Ishikawa (cell line): ENCODE measurements at regions not wholly inside any gene's neighbourhood (a gene's known extent, or its start where the extent isn't known, plus 50 kb on each side); places are given as distances from the start of the nearest gene placed in this dataset.

Source experiments
- CEBPB ChIP-seq: IDR thresholded peaks from 2 replicates; pipeline ENCODE4 v1.6.1; 2012
- CREB1 ChIP-seq: IDR thresholded peaks from 2 replicates; pipeline ENCODE4 v1.6.1; 2012; ENCODE audit warnings: low read depth
- EGR1 ChIP-seq: IDR thresholded peaks from 2 replicates; pipeline ENCODE4 v1.6.1; 2012
- EP300 ChIP-seq: IDR thresholded peaks from 2 replicates; pipeline ENCODE4 v1.6.1; 2012; ENCODE audit warnings: borderline replicate concordance
- MAX ChIP-seq: IDR thresholded peaks from 2 replicates; pipeline ENCODE4 v1.6.1; 2012
- NFIC ChIP-seq: IDR thresholded peaks from 2 replicates; pipeline ENCODE4 v1.6.1; 2012
- RAD21 ChIP-seq: IDR thresholded peaks from 2 replicates; pipeline ENCODE4 v1.6.1; 2012; ENCODE audit warnings: low read depth
- REST ChIP-seq: IDR thresholded peaks from 2 replicates; pipeline ENCODE4 v1.6.1; 2012; ENCODE audit warnings: low read depth, mild to moderate bottlenecking
- TAF1 ChIP-seq: IDR thresholded peaks from 2 replicates; pipeline ENCODE4 v1.6.1; 2012; ENCODE audit warnings: low read depth, mild to moderate bottlenecking
- TCF12 ChIP-seq: IDR thresholded peaks from 2 replicates; pipeline ENCODE4 v1.6.1; 2012; ENCODE audit warnings: low read depth
- YY1 ChIP-seq: IDR thresholded peaks from 2 replicates; pipeline ENCODE4 v1.6.1; 2012; ENCODE audit warnings: low read depth

- TF ChIP-seq TCF12 (no peak), REST (no peak), RAD21 (no peak), EP300 (no peak), CEBPB (no peak), CREB1 (no peak), NFIC (no peak), MAX (no peak), EGR1 (no peak), TAF1 (no peak), YY1 (no peak)
Observed at GRCh38 chr10:28915989-28916588, 238.8 kb downstream of the BAMBI start.
